ENCODE measurements at regions not wholly inside any gene's neighbourhood (a gene's known extent, or its start where the extent isn't known, plus 50 kb on each side); places are given as distances from the start of the nearest gene placed in this dataset.

- Histone ChIP-seq H3K27ac (no peak overlapping the region), H3K4me3 (no peak overlapping the region), H3K4me1 (no peaks in the 10 kb centered on the region), H3K9me3 (no peaks in the 10 kb centered on the region), H3K36me3 (no peaks in the 10 kb centered on the region), H3K27me3 (no peaks in the 10 kb centered on the region)
- ATAC-seq (peak; percentile 67), DNase-seq (no peak)
- peak; percentile 78 for TF ChIP-seq CTCF (IDR thresholded peaks at IDR 0.05)
- intact Hi-C loops (cut with DNase I) = no loop called here
Measured at GRCh38 chr1:240027059-240027462, 64.6 kb upstream of the FMN2 start.

GRCh38 chr1:240029418-240029817 is 62.3 kb upstream of the FMN2 start:
- Histone ChIP-seq H3K27me3 (no peaks in the 10 kb centered on the region), H3K4me3 (no peak overlapping the region), H3K36me3 (no peaks in the 10 kb centered on the region), H3K27ac (no peak overlapping the region), H3K4me1 (no peaks in the 10 kb centered on the region), H3K9me3 (no peaks in the 10 kb centered on the region)
- TF ChIP-seq CTCF (IDR thresholded peaks at IDR 0.05) = no peak
- DNase-seq (no peak), ATAC-seq (no peak)
- intact Hi-C loops (cut with DNase I) = no loop called here

GRCh38 chr1:240030236-240030635 is 61.4 kb upstream of the FMN2 start:
- Histone ChIP-seq H3K9me3 (no peaks in the 10 kb centered on the region), H3K4me3 (no peak overlapping the region), H3K36me3 (no peaks in the 10 kb centered on the region), H3K4me1 (no peaks in the 10 kb centered on the region), H3K27me3 (no peaks in the 10 kb centered on the region), H3K27ac (no peak overlapping the region)
- TF ChIP-seq CTCF (IDR thresholded peaks at IDR 0.05) = no peak
- intact Hi-C loops (cut with DNase I) = no loop called here
- DNase-seq (no peak), ATAC-seq (no peak)

GRCh38 chr1:240031009-240031408 is 60.7 kb upstream of the FMN2 start:
- intact Hi-C loops (cut with DNase I) = no loop called here
- ATAC-seq (no peak), DNase-seq (no peak)
- H3K36me3 ChIP-seq = no peaks in the 10 kb centered on the region
- no peak overlapping the region for H3K27ac ChIP-seq
- no peaks in the 10 kb centered on the region for H3K27me3 ChIP-seq
- no peak overlapping the region for H3K4me3 ChIP-seq
- no peaks in the 10 kb centered on the region for H3K9me3 ChIP-seq
- TF ChIP-seq CTCF (IDR thresholded peaks at IDR 0.05) = no peak
- H3K4me1 ChIP-seq = no peaks in the 10 kb centered on the region

GRCh38 chr1:240031414-240031813 is 60.3 kb upstream of the FMN2 start:
- TF ChIP-seq CTCF (IDR thresholded peaks at IDR 0.05) = no peak
- DNase-seq = no peak
- ATAC-seq = no peak
- Histone ChIP-seq H3K4me1 (no peaks in the 10 kb centered on the region), H3K27me3 (no peaks in the 10 kb centered on the region), H3K36me3 (no peaks in the 10 kb centered on the region), H3K27ac (no peak overlapping the region), H3K9me3 (no peaks in the 10 kb centered on the region), H3K4me3 (no peak overlapping the region)
- intact Hi-C loops (cut with DNase I) = no loop called here

- DNase-seq = no peak
- intact Hi-C loops (cut with DNase I) = no loop called here
- Histone ChIP-seq H3K4me3 (no peak overlapping the region), H3K9me3 (no peaks in the 10 kb centered on the region), H3K4me1 (no peaks in the 10 kb centered on the region), H3K27ac (no peak overlapping the region), H3K27me3 (no peaks in the 10 kb centered on the region), H3K36me3 (no peaks in the 10 kb centered on the region)
- no peak for TF ChIP-seq CTCF (IDR thresholded peaks at IDR 0.05)
- ATAC-seq = no peak
Measured at GRCh38 chr1:240033406-240033805, 58.3 kb upstream of the FMN2 start.

Data from upper lobe of right lung (tissue), 1 donor.